OCI-LY7 (cell line): ENCODE measurements at regions not wholly inside any gene's neighbourhood (a gene's known extent, or its start where the extent isn't known, plus 50 kb on each side); places are given as distances from the start of the nearest gene placed in this dataset.

Experiments
- CTCF ChIP-seq: fragments of 200-600 bp; sonication (generic); conservative IDR thresholded peaks from 2 replicates; pipeline ENCODE4 v1.5.1; 2014; ENCODE audit warnings: mild to moderate bottlenecking, antibody characterized with exemption, low read length, moderate library complexity, mixed read lengths
- EZH2phosphoT487 ChIP-seq: fragments of 200-600 bp; sonication (generic); IDR thresholded peaks from 2 replicates; pipeline ENCODE4 v1.6.1; 2018; ENCODE audit warnings: low read depth, borderline replicate concordance, mild to moderate bottlenecking, mixed run types, antibody characterized with exemption, low read length, moderate library complexity, mixed read lengths

DNA sequence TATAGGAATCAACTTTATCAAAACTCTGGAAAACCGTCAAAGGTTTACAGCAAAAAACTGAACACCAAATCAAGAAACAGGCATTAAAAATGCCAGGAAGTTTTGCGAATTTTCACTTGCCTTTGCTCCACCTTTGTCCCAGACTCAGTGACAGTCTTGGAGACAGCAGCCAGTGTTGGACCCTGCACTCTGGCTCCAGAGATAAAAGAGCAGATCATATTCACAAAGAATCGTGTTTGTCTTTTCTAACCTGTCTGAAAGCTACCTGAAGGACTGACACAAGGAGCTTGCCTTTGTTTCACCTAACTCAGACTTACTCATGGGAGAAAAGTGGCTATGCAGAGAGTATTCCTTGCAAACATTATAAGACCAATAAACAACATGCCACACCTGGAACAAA, 74.0 kb upstream of the TCF12 start:
- no peak for TF ChIP-seq CTCF
- TF ChIP-seq EZH2phosphoT487: no peak
